ENCODE measurements at regions not wholly inside any gene's neighbourhood (a gene's known extent, or its start where the extent isn't known, plus 50 kb on each side); places are given as distances from the start of the nearest gene placed in this dataset.
A peak's percentile ranks its signal among the peaks of the same experiment; 100 is the strongest.

DNA sequence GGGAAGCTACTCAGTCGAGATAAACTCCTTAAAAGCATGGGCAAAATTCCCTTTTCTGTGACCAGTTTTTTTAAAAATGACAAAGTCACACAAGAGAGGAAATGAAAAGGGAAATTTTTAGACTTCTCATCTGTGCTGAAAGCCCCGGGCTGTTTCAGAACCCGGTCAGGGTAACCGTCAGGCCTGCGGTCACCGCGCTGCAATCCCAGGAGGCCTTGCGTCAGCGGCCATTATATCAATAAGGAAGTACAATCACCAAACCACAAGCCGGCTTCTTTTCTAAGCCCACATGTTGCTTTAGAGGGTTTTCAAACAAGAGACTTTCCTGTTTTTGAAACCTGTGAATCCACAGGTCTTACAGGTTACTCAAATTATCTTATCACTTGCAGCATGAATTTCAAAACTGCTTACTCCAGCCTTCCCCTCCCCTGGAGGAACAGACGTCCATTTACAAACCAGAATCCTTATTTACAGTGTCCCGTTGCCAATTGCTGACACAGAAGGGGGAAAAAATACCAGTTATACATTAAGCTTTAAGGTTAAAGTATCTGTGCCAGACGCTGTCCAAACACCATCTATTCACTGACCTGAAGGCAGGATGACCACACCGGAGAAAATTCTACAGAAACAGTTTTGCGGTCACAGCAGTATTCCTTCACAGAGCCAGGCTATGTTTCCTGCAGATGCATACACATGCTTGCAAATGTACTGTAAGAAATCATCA is 165.3 kb downstream of the TOMM20 start (continued):
- TF ChIP-seq, protein P1, sequence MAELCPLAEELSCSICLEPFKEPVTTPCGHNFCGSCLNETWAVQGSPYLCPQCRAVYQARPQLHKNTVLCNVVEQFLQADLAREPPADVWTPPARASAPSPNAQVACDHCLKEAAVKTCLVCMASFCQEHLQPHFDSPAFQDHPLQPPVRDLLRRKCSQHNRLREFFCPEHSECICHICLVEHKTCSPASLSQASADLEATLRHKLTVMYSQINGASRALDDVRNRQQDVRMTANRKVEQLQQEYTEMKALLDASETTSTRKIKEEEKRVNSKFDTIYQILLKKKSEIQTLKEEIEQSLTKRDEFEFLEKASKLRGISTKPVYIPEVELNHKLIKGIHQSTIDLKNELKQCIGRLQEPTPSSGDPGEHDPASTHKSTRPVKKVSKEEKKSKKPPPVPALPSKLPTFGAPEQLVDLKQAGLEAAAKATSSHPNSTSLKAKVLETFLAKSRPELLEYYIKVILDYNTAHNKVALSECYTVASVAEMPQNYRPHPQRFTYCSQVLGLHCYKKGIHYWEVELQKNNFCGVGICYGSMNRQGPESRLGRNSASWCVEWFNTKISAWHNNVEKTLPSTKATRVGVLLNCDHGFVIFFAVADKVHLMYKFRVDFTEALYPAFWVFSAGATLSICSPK (IDR thresholded peaks at IDR 0.05; ENCODE audit: borderline replicate concordance), result no peak
- TF ChIP-seq ZNF263 (CRISPR knock-in tag; IDR thresholded peaks at IDR 0.05; ENCODE audit: borderline replicate concordance) (no peak), RFX7 (CRISPR knock-in tag; IDR thresholded peaks at IDR 0.05) (0 out of 2 replicates have a peak, but pooled peaks have one; percentile 82), PTBP1 (IDR thresholded peaks at IDR 0.05; ENCODE audit: low read depth, low read length) (no peak), ZNF75A (CRISPR knock-in tag; IDR thresholded peaks at IDR 0.05) (no peak), ZNF408 (CRISPR knock-in tag; IDR thresholded peaks at IDR 0.05; ENCODE audit: low read depth) (no peak), ZNF764 (CRISPR knock-in tag; IDR thresholded peaks at IDR 0.05; ENCODE audit: low read depth) (no peak), NCOA1 (IDR thresholded peaks at IDR 0.05; ENCODE audit: low read depth) (no peak), KDM1A (IDR thresholded peaks at IDR 0.05) (no peak), ZBTB17 (CRISPR knock-in tag; IDR thresholded peaks at IDR 0.05) (no peak), HCFC1 (IDR thresholded peaks at IDR 0.05; ENCODE audit: low read depth, low read length) (peak; percentile 55), ETV6 (IDR thresholded peaks at IDR 0.05; ENCODE audit: borderline replicate concordance in 1 of 2, low read depth in 2 of 2, low read length in 1 of 2) (no peak), ETV6 (CRISPR knock-in tag; IDR thresholded peaks at IDR 0.05; ENCODE audit: borderline replicate concordance) (no peak), CCNT2 (IDR thresholded peaks at IDR 0.05; ENCODE audit: borderline replicate concordance, extremely low read depth, insufficient read length, low read depth, low read length) (no peak), MTF1 (CRISPR knock-in tag; IDR thresholded peaks at IDR 0.05; ENCODE audit: borderline replicate concordance) (no peak), MYC (IDR thresholded peaks at IDR 0.05; ENCODE audit: low read depth, low read length) (peak; percentile 73), MYC (CRISPR knock-in tag; IDR thresholded peaks at IDR 0.05; ENCODE audit: borderline replicate concordance, low read depth) (no peak), ZNF780A (CRISPR knock-in tag; IDR thresholded peaks at IDR 0.05) (no peak), ZBED1 (IDR thresholded peaks at IDR 0.05) (no peak), GABPB2 (CRISPR knock-in tag; conservative IDR thresholded peaks at IDR 0.05) (no peak)
- TF ChIP-seq, protein P2, sequence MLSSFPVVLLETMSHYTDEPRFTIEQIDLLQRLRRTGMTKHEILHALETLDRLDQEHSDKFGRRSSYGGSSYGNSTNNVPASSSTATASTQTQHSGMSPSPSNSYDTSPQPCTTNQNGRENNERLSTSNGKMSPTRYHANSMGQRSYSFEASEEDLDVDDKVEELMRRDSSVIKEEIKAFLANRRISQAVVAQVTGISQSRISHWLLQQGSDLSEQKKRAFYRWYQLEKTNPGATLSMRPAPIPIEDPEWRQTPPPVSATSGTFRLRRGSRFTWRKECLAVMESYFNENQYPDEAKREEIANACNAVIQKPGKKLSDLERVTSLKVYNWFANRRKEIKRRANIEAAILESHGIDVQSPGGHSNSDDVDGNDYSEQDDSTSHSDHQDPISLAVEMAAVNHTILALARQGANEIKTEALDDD (IDR thresholded peaks at IDR 0.05), result no peak
- TF ChIP-seq, protein P3, sequence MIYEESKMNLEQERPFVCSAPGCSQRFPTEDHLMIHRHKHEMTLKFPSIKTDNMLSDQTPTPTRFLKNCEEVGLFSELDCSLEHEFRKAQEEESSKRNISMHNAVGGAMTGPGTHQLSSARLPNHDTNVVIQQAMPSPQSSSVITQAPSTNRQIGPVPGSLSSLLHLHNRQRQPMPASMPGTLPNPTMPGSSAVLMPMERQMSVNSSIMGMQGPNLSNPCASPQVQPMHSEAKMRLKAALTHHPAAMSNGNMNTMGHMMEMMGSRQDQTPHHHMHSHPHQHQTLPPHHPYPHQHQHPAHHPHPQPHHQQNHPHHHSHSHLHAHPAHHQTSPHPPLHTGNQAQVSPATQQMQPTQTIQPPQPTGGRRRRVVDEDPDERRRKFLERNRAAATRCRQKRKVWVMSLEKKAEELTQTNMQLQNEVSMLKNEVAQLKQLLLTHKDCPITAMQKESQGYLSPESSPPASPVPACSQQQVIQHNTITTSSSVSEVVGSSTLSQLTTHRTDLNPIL (CRISPR knock-in tag; IDR thresholded peaks at IDR 0.05), result no peak; the same call in none of the 2 replicates
- TF ChIP-seq, protein P4, sequence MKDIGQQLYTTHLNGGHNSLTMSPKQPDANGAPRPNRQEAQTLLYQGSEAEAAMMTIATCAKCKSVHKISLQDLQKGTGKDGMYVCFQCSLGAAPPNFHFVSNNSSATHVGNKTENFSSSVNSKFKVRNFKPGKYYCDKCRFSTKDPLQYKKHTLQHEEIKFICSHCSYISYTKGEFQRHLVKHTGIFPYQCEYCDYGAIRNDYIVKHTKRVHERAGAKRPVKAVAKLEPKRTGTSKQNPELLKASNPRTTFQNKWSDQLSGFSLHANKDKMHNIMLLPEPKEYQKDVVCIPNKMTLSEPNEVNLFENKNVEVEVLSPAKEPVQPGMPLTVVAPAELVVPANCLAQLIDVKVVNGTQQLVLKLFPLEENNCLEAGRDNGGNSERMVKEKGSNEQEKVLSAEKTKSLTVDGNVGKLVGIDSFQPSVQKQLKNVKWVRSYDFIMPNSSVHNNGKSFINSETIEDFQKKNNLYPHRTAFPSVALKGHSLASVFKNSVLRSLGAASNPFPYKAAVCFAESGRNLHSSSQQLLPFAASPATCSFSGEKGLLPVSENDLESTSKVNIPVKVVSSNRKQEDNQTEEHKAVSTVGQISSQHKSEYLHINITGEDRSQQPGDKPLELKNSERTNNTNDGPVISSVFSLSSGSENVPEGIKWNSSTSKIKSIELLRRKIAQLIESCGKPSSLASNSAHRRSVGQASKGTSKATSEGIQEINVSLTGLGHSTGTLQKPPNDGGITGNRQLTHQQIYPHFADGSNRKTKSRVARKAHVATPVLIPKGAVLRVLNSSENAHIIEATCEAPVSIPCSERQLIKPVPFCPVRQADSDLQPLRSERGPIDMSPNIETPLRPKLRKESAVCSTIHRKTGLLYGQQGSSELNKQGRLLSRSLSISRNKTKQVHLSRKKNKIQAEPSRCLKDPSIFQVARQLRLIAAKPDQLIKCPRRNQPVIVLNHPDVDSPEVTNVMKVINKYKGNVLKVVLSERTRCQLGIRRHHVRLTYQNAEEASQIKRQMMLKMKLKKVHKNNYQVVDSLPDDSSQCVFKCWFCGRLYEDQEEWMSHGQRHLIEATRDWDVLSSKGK (CRISPR knock-in tag; IDR thresholded peaks at IDR 0.05), result peak; percentile 66; the same call in 1 of the 2 replicates

All from K562 (cell line).